Stimulated activated effector memory CD8-positive, alpha-beta T cell treated with anti-CD3 and anti-CD28 coated beads, Interleukin-12 subunit alpha, Interleukin-12 subunit beta, amount 100 ng/mL, for 72 hours (primary cell): ENCODE measurements at regions not wholly inside any gene's neighbourhood (a gene's known extent, or its start where the extent isn't known, plus 50 kb on each side); places are given as distances from the start of the nearest gene placed in this dataset.

Experiments used
- ATAC-seq: fragments of 150-1000 bp; cut with Tn5 transposase; 2 replicates; pipeline ENCODE4 v1.10.0; 2021
- DNase-seq, 2 donors: peaks; one replicate each; pipeline ENCODE4 v3.0.0; 2021 to 2022; ENCODE audit warnings: low spot score in 2 of 2
- H3K27ac Mint-ChIP-seq: one replicate; pipeline ENCODE4 v1.8.0; 2022; ENCODE audit warnings: mild to moderate bottlenecking, mixed read lengths
- H3K36me3 Mint-ChIP-seq: one replicate; pipeline ENCODE4 v1.8.0; 2022; ENCODE audit warnings: mild to moderate bottlenecking, mixed read lengths
- H3K4me1 Mint-ChIP-seq: one replicate; pipeline ENCODE4 v1.8.0; 2022; ENCODE audit warnings: mixed read lengths
- H3K4me3 Mint-ChIP-seq: one replicate; pipeline ENCODE4 v1.8.0; 2022; ENCODE audit warnings: mild to moderate bottlenecking, mixed read lengths
- H3K9me3 Mint-ChIP-seq: one replicate; pipeline ENCODE4 v1.8.0; 2022; ENCODE audit warnings: mixed read lengths

- Mint-ChIP-seq H3K4me1 (no peaks in the 10 kb centered on the region), H3K9me3 (no peaks in the 10 kb centered on the region), H3K27ac (no peak overlapping the region), H3K36me3 (no peaks in the 10 kb centered on the region), H3K4me3 (no peak overlapping the region)
- no peak for DNase-seq
- no peak for ATAC-seq
Measured at GRCh38 chr20:39910536-39910935, 778.5 kb downstream of the MAFB start.

- no peak for DNase-seq
- H3K36me3 Mint-ChIP-seq = no peaks in the 10 kb centered on the region
- no peak overlapping the region for H3K27ac Mint-ChIP-seq
- no peaks in the 10 kb centered on the region for H3K9me3 Mint-ChIP-seq
- H3K4me1 Mint-ChIP-seq = no peaks in the 10 kb centered on the region
- no peak for ATAC-seq
- H3K4me3 Mint-ChIP-seq = no peak overlapping the region
Measured at GRCh38 chr20:39909447-39909846, 779.6 kb downstream of the MAFB start.

GRCh38 chr20:39904476-39905112 is 784.4 kb downstream of the MAFB start:
- Mint-ChIP-seq H3K27ac (no peak overlapping the region), H3K36me3 (no peaks in the 10 kb centered on the region), H3K4me3 (no peak overlapping the region), H3K9me3 (no peaks in the 10 kb centered on the region), H3K4me1 (no peaks in the 10 kb centered on the region)
- no peak for ATAC-seq
- no peak for DNase-seq

GRCh38 chr20:39903806-39904465 is 785.1 kb downstream of the MAFB start:
- Mint-ChIP-seq H3K9me3 (no peaks in the 10 kb centered on the region), H3K4me1 (no peaks in the 10 kb centered on the region), H3K27ac (no peak overlapping the region), H3K36me3 (no peaks in the 10 kb centered on the region), H3K4me3 (no peak overlapping the region)
- no peak for DNase-seq
- no peak for ATAC-seq

GRCh38 chr20:39899881-39900280 is 789.2 kb downstream of the MAFB start:
- DNase-seq = no peak
- H3K4me3 Mint-ChIP-seq = no peak overlapping the region
- H3K27ac Mint-ChIP-seq = no peak overlapping the region
- no peak for ATAC-seq
- H3K4me1 Mint-ChIP-seq = no peaks in the 10 kb centered on the region
- no peaks in the 10 kb centered on the region for H3K9me3 Mint-ChIP-seq
- no peaks in the 10 kb centered on the region for H3K36me3 Mint-ChIP-seq

GRCh38 chr20:39898467-39898852 is 790.6 kb downstream of the MAFB start:
- no peak overlapping the region for H3K4me3 Mint-ChIP-seq
- H3K9me3 Mint-ChIP-seq = no peaks in the 10 kb centered on the region
- DNase-seq (no peak), ATAC-seq (no peak)
- H3K36me3 Mint-ChIP-seq = no peaks in the 10 kb centered on the region
- H3K4me1 Mint-ChIP-seq = no peaks in the 10 kb centered on the region
- H3K27ac Mint-ChIP-seq = no peak overlapping the region

GRCh38 chr20:39897781-39898466 is 791.1 kb downstream of the MAFB start:
- H3K9me3 Mint-ChIP-seq = no peaks in the 10 kb centered on the region
- ATAC-seq (no peak), DNase-seq (no peak)
- no peaks in the 10 kb centered on the region for H3K4me1 Mint-ChIP-seq
- H3K36me3 Mint-ChIP-seq = no peaks in the 10 kb centered on the region
- no peak overlapping the region for H3K4me3 Mint-ChIP-seq
- H3K27ac Mint-ChIP-seq = no peak overlapping the region

GRCh38 chr20:39897058-39897457 is 792.0 kb downstream of the MAFB start:
- ATAC-seq (no peak), DNase-seq (no peak)
- H3K4me3 Mint-ChIP-seq = no peak overlapping the region

GRCh38 chr20:39894067-39894466 is 795.0 kb downstream of the MAFB start:
- no peak overlapping the region for H3K27ac Mint-ChIP-seq
- H3K4me1 Mint-ChIP-seq = no peaks in the 10 kb centered on the region

More at GRCh38 chr20:39897058-39897457, 792.0 kb downstream of the MAFB start:
- Mint-ChIP-seq H3K4me1 (no peaks in the 10 kb centered on the region), H3K27ac (no peak overlapping the region), H3K9me3 (no peaks in the 10 kb centered on the region), H3K36me3 (no peaks in the 10 kb centered on the region)

GRCh38 chr20:39893003-39893685 is 795.9 kb downstream of the MAFB start:
- Mint-ChIP-seq H3K4me3 (no peak overlapping the region), H3K4me1 (no peaks in the 10 kb centered on the region), H3K36me3 (no peaks in the 10 kb centered on the region), H3K9me3 (no peaks in the 10 kb centered on the region), H3K27ac (no peak overlapping the region)
- ATAC-seq (no peak), DNase-seq (no peak)

More at GRCh38 chr20:39894067-39894466, 795.0 kb downstream of the MAFB start:
- Mint-ChIP-seq H3K4me3 (no peak overlapping the region), H3K9me3 (no peaks in the 10 kb centered on the region), H3K36me3 (no peaks in the 10 kb centered on the region)
- ATAC-seq (no peak), DNase-seq (no peak)

GRCh38 chr20:39890697-39891096 is 798.3 kb downstream of the MAFB start:
- ATAC-seq (no peak), DNase-seq (no peak)
- no peak overlapping the region for H3K4me3 Mint-ChIP-seq
- H3K36me3 Mint-ChIP-seq = no peaks in the 10 kb centered on the region
- H3K27ac Mint-ChIP-seq = no peak overlapping the region
- no peaks in the 10 kb centered on the region for H3K9me3 Mint-ChIP-seq
- H3K4me1 Mint-ChIP-seq = no peaks in the 10 kb centered on the region

- Mint-ChIP-seq H3K4me3 (no peak overlapping the region), H3K27ac (no peak overlapping the region), H3K4me1 (no peaks in the 10 kb centered on the region), H3K36me3 (no peaks in the 10 kb centered on the region), H3K9me3 (no peaks in the 10 kb centered on the region)
- ATAC-seq (no peak), DNase-seq (no peak)
Measured at GRCh38 chr20:39888310-39888709, 800.7 kb downstream of the MAFB start.

GRCh38 chr20:39886650-39887190 is 802.3 kb downstream of the MAFB start:
- H3K36me3 Mint-ChIP-seq = no peaks in the 10 kb centered on the region
- no peaks in the 10 kb centered on the region for H3K4me1 Mint-ChIP-seq
- no peaks in the 10 kb centered on the region for H3K9me3 Mint-ChIP-seq
- DNase-seq (no peak), ATAC-seq (no peak)
- H3K27ac Mint-ChIP-seq = no peak overlapping the region
- H3K4me3 Mint-ChIP-seq = no peak overlapping the region

GRCh38 chr20:39885975-39886649 is 802.9 kb downstream of the MAFB start:
- H3K9me3 Mint-ChIP-seq = no peaks in the 10 kb centered on the region
- ATAC-seq = no peak

GRCh38 chr20:39882806-39883205 is 806.2 kb downstream of the MAFB start:
- ATAC-seq (no peak), DNase-seq (no peak)
- Mint-ChIP-seq H3K4me3 (no peak overlapping the region), H3K4me1 (no peaks in the 10 kb centered on the region), H3K9me3 (no peaks in the 10 kb centered on the region), H3K27ac (no peak overlapping the region), H3K36me3 (no peaks in the 10 kb centered on the region)

More at GRCh38 chr20:39885975-39886649, 802.9 kb downstream of the MAFB start:
- H3K27ac Mint-ChIP-seq = no peak overlapping the region
- H3K4me1 Mint-ChIP-seq = no peaks in the 10 kb centered on the region
- no peak for DNase-seq
- H3K4me3 Mint-ChIP-seq = no peak overlapping the region
- no peaks in the 10 kb centered on the region for H3K36me3 Mint-ChIP-seq
